HCT116 (cell line): ENCODE measurements at regions not wholly inside any gene's neighbourhood (a gene's known extent, or its start where the extent isn't known, plus 50 kb on each side); places are given as distances from the start of the nearest gene placed in this dataset.

Experiments used
- ATAC-seq: fragments of 200-7000 bp; cut with Tn5 transposase; 2 replicates; pipeline ENCODE4 v1.9.1; 2020; ENCODE audit warnings: mild to moderate bottlenecking, moderate library complexity
- BruUV-seq: library from RNA; stranded (reverse); fragments of 400-500 nt; replicated peaks from 2 replicates; lab custom pipeline; 2021; lab: Mats Ljungman, UMichigan
- CTCF ChIA-PET: fragments of 300-600 bp; sonication (Branson Sonifier 250); formaldehyde crosslinking; loops from one replicate; lab custom pipeline; 2021; ENCODE audit warnings: antibody characterized with exemption; lab: Charles Lee
- POLR2A ChIA-PET: fragments of 300-600, 350-600 bp; sonication (Branson Sonifier 250); formaldehyde crosslinking; loops from one replicate; lab custom pipeline; 2021; ENCODE audit warnings: antibody characterized with exemption; lab: Charles Lee
- RAD21 ChIA-PET, 2 experiments: fragments of 300-600 bp; sonication (Branson Sonifier 250); formaldehyde crosslinking; loops; one replicate each; lab custom pipeline; 2023; ENCODE audit warnings: low total read pairs in 2 of 2; ENCODE audit not compliant: uncharacterized antibody in 2 of 2, unreplicated experiment in 2 of 2, low non-redundant PET in 1 of 2; lab: Charles Lee
- DNase-seq: peaks from one replicate; pipeline ENCODE4 v3.0.0-alpha.2; 2010; ENCODE audit warnings: low read depth, low spot score
- H2AFZ ChIP-seq: fragments of 200-600 bp; shearing (Covaris generic), sonication (generic); 2 replicates; pipeline ENCODE4 v1.6.1; 2017; ENCODE audit warnings: low read depth, mixed run types, mixed read lengths, antibody characterized with exemption, low read length; ENCODE audit not compliant: poor library complexity, severe bottlenecking
- H3K27ac ChIP-seq: 2 replicates; pipeline ENCODE4 v1.5.1; 2012; ENCODE audit warnings: low read depth, low read length
- H3K27me3 ChIP-seq: fragments of 200-600 bp; sonication (generic); 2 replicates; pipeline ENCODE4 v1.6.1; 2016; ENCODE audit warnings: mixed run types, low read length, mixed read lengths; ENCODE audit not compliant: insufficient read depth
- H3K36me3 ChIP-seq, 2 experiments: fragments of 200-500 bp in 1 of 2; fragments of 200-600 bp in 1 of 2; sonication (Bioruptor generic) in 1 of 2; sonication (generic) in 1 of 2; 2 replicates each; pipeline versions ENCODE4 v1.5.1 to v1.6.1; 2014 to 2016; ENCODE audit warnings: low read length in 2 of 2, inconsistent platforms in 1 of 2, mixed read lengths in 1 of 2, mixed run types in 1 of 2; ENCODE audit not compliant: insufficient read depth in 2 of 2, control insufficient read depth in 1 of 2
- H3K4me1 ChIP-seq, 2 experiments: fragments of 200-600 bp in 1 of 2; sonication (generic) in 1 of 2; 2 replicates each; pipeline versions ENCODE4 v1.5.1 to v1.6.1; 2012 to 2017; ENCODE audit warnings: low read length in 2 of 2, inconsistent platforms in 1 of 2, mild to moderate bottlenecking in 1 of 2, mixed read lengths in 1 of 2, mixed run types in 1 of 2, moderate library complexity in 1 of 2; ENCODE audit not compliant: insufficient read depth in 2 of 2, control insufficient read depth in 1 of 2
- H3K4me2 ChIP-seq: fragments of 200-600 bp; sonication (generic); 2 replicates; pipeline ENCODE4 v1.6.1; 2017; ENCODE audit warnings: mixed run types, low read length, mixed read lengths
- H3K4me3 ChIP-seq, 2 experiments: fragments of 200-600 bp in 1 of 2; sonication (generic) in 1 of 2; replicated peaks in 1 of 2; 2 replicates each; pipeline ENCODE4 v1.5.1; 2011 to 2016; ENCODE audit warnings: low read length in 2 of 2, control low read depth in 1 of 2, low read depth in 1 of 2, mild to moderate bottlenecking in 1 of 2, mixed read lengths in 1 of 2, mixed run types in 1 of 2
- H3K79me2 ChIP-seq: fragments of 200-600 bp; sonication (generic); 2 replicates; pipeline ENCODE4 v1.6.1; 2017; ENCODE audit warnings: mild to moderate bottlenecking, mixed run types, low read length, moderate library complexity, mixed read lengths; ENCODE audit not compliant: insufficient read depth
- H3K9ac ChIP-seq: fragments of 200-600 bp; sonication (generic); 2 replicates; pipeline ENCODE4 v1.6.1; 2016; ENCODE audit warnings: low read length, mixed read lengths
- H3K9me2 ChIP-seq: fragments of 200-600 bp; sonication (generic), shearing (Covaris generic); 2 replicates; pipeline ENCODE4 v1.6.1; 2017; ENCODE audit warnings: mixed run types, mild to moderate bottlenecking, moderate library complexity; ENCODE audit not compliant: insufficient read depth
- H3K9me3 ChIP-seq, 2 experiments: fragments of 200-500 bp in 1 of 2; fragments of 200-600 bp in 1 of 2; sonication (Bioruptor generic) in 1 of 2; sonication (generic) in 1 of 2; 2 replicates each; pipeline ENCODE4 v1.6.1; 2014 to 2017; ENCODE audit warnings: low read length in 2 of 2, mixed read lengths in 2 of 2, inconsistent platforms in 1 of 2, low read depth in 1 of 2, mild to moderate bottlenecking in 1 of 2, mixed run types in 1 of 2, moderate library complexity in 1 of 2; ENCODE audit not compliant: control insufficient read depth in 1 of 2, insufficient read depth in 1 of 2
- H4K20me1 ChIP-seq: fragments of 200-600 bp; sonication (generic), shearing (Covaris generic); 2 replicates; pipeline ENCODE4 v1.6.1; 2017; ENCODE audit warnings: mixed run types, mild to moderate bottlenecking, moderate library complexity; ENCODE audit not compliant: insufficient read depth
- CBX3 ChIP-seq: IDR thresholded peaks from 2 replicates; pipeline ENCODE4 v1.6.1; 2012; ENCODE audit warnings: low read depth
- CEBPB ChIP-seq: IDR thresholded peaks from 2 replicates; pipeline ENCODE4 v1.6.1; 2012; ENCODE audit warnings: low read depth
- EGR1 ChIP-seq: IDR thresholded peaks from 2 replicates; pipeline ENCODE4 v1.6.1; 2012; ENCODE audit warnings: low read depth
- ELF1 ChIP-seq: IDR thresholded peaks from 2 replicates; pipeline ENCODE4 v1.6.1; 2012; ENCODE audit warnings: low read depth, borderline replicate concordance
- EZH2 ChIP-seq: fragments of 200-600 bp; sonication (generic); IDR thresholded peaks from 2 replicates; pipeline ENCODE4 v1.6.1; 2017; ENCODE audit warnings: antibody characterized with exemption, mixed run types
- FOSL1 ChIP-seq: IDR thresholded peaks from 2 replicates; pipeline ENCODE4 v1.6.1; 2012; ENCODE audit warnings: low read depth
- POLR2A ChIP-seq: IDR thresholded peaks from 2 replicates; pipeline ENCODE4 v1.7.0; 2011; ENCODE audit warnings: borderline replicate concordance; ENCODE audit not compliant: insufficient read depth, insufficient read length; ENCODE audit errors: extremely low read depth
- RAD21 ChIP-seq: IDR thresholded peaks from 2 replicates; pipeline ENCODE4 v1.6.1; 2012; ENCODE audit warnings: low read depth, mild to moderate bottlenecking
- SIN3A ChIP-seq: IDR thresholded peaks from 2 replicates; pipeline ENCODE4 v1.6.1; 2012; ENCODE audit warnings: low read depth
- SP1 ChIP-seq: IDR thresholded peaks from 2 replicates; pipeline ENCODE4 v1.6.1; 2012; ENCODE audit warnings: low read depth
- SRF ChIP-seq: IDR thresholded peaks from 2 replicates; pipeline ENCODE4 v1.6.1; 2012; ENCODE audit warnings: low read depth
- TCF7L2 ChIP-seq: IDR thresholded peaks from 2 replicates; pipeline ENCODE4 v1.7.0; 2011; ENCODE audit warnings: borderline replicate concordance, inconsistent platforms; ENCODE audit not compliant: insufficient read depth, insufficient read length; ENCODE audit errors: extremely low read depth
- ZFX ChIP-seq: fragments of 450-650 bp; IDR thresholded peaks from 2 replicates; pipeline ENCODE4 v1.6.1; 2017
- intact Hi-C: fragments of 100-400 bp; cut with micrococcal nuclease; formaldehyde crosslinking; loops from 2 replicates; pipeline ENCODE4 v1.10.0; 2022
- TF ChIP-seq, protein P1 (sequence below), 3 experiments: fragments of 200-600 bp in 1 of 3; sonication (generic) in 1 of 3; IDR thresholded peaks in 2 of 3; conservative IDR thresholded peaks in 1 of 3; 2 replicates each; pipeline ENCODE4 v1.5.1; 2012 to 2017; ENCODE audit warnings: low read depth in 2 of 3, low read length in 2 of 3, antibody characterized with exemption in 1 of 3, borderline replicate concordance in 1 of 3, control low read depth in 1 of 3, mild to moderate bottlenecking in 1 of 3, mixed read lengths in 1 of 3, mixed run types in 1 of 3, moderate library complexity in 1 of 3; ENCODE audit not compliant: insufficient read depth in 1 of 3
- TF ChIP-seq, protein P2 (sequence below): IDR thresholded peaks from 2 replicates; pipeline ENCODE4 v1.6.1; 2012
- TF ChIP-seq, protein P3 (sequence below): IDR thresholded peaks from 2 replicates; pipeline ENCODE4 v1.6.1; 2012
- TF ChIP-seq, protein P4 (sequence below): IDR thresholded peaks from 2 replicates; pipeline ENCODE4 v1.6.1; 2012; ENCODE audit warnings: low read depth

DNA sequence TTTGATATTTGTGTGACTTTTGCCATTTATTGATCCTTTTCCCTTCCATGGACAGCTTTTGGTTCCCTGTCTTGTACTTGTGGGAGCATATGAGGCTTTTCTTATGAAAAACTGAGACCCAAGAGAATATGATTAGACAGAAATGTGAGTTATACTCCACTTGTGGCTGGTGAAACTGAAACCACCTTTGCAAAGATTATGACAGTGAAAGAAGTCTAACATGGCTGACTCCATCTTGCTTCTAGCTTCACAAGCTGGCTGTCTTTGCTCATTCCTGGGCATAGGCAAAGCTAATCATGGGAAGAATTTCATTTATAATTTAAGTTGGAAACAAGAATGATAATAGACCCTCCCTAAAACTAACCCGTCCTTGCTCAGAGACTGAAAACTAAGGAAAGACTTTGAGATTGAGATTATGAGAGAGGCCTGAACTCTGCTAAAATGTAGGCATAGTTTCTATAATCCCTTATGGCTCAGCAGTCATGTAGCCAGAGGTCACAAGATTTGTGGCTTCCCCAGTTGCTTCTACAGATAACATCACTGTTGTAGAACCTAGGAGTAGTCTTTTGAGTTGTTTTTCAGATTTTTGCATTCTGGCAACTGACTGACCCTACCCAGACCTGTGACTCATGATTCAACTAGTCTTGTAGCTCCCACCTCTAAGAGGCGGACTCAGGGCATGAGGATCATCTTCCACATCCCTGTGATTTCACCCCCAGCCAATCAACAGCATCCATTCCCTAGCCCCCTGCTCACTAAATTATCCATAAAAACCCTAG is 50.9 kb upstream of the CD2AP start:
- H3K9ac ChIP-seq, result no peak overlapping the region
- ChIA-PET RAD21 (no interaction called here), CTCF (no interaction called here), POLR2A (interaction anchor here (0.9 kb wide), 1 partner anchor 12 kb away, joined by 3 read pairs; no protein-coding TSS in a partner anchor)
- TF ChIP-seq SIN3A (no peak), SRF (no peak), TCF7L2 (no peak), CBX3 (no peak), ZFX (no peak), CEBPB (no peak), FOSL1 (no peak), EZH2 (no peak), RAD21 (no peak), SP1 (no peak), EGR1 (no peak), POLR2A (no peak), ELF1 (no peak)
- TF ChIP-seq, protein P1, sequence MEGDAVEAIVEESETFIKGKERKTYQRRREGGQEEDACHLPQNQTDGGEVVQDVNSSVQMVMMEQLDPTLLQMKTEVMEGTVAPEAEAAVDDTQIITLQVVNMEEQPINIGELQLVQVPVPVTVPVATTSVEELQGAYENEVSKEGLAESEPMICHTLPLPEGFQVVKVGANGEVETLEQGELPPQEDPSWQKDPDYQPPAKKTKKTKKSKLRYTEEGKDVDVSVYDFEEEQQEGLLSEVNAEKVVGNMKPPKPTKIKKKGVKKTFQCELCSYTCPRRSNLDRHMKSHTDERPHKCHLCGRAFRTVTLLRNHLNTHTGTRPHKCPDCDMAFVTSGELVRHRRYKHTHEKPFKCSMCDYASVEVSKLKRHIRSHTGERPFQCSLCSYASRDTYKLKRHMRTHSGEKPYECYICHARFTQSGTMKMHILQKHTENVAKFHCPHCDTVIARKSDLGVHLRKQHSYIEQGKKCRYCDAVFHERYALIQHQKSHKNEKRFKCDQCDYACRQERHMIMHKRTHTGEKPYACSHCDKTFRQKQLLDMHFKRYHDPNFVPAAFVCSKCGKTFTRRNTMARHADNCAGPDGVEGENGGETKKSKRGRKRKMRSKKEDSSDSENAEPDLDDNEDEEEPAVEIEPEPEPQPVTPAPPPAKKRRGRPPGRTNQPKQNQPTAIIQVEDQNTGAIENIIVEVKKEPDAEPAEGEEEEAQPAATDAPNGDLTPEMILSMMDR (IDR thresholded peaks at IDR 0.05 in 2 of 3, conservative IDR thresholded peaks at IDR 0.05 in 1 of 3; ENCODE audit: borderline replicate concordance in 1 of 3, insufficient read depth in 1 of 3, low read depth in 2 of 3, low read length in 2 of 3), result no peak
- TF ChIP-seq, protein P2, sequence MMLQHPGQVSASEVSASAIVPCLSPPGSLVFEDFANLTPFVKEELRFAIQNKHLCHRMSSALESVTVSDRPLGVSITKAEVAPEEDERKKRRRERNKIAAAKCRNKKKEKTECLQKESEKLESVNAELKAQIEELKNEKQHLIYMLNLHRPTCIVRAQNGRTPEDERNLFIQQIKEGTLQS, result no peak
- TF ChIP-seq, protein P3, sequence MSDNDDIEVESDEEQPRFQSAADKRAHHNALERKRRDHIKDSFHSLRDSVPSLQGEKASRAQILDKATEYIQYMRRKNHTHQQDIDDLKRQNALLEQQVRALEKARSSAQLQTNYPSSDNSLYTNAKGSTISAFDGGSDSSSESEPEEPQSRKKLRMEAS, result no peak
- TF ChIP-seq, protein P4, sequence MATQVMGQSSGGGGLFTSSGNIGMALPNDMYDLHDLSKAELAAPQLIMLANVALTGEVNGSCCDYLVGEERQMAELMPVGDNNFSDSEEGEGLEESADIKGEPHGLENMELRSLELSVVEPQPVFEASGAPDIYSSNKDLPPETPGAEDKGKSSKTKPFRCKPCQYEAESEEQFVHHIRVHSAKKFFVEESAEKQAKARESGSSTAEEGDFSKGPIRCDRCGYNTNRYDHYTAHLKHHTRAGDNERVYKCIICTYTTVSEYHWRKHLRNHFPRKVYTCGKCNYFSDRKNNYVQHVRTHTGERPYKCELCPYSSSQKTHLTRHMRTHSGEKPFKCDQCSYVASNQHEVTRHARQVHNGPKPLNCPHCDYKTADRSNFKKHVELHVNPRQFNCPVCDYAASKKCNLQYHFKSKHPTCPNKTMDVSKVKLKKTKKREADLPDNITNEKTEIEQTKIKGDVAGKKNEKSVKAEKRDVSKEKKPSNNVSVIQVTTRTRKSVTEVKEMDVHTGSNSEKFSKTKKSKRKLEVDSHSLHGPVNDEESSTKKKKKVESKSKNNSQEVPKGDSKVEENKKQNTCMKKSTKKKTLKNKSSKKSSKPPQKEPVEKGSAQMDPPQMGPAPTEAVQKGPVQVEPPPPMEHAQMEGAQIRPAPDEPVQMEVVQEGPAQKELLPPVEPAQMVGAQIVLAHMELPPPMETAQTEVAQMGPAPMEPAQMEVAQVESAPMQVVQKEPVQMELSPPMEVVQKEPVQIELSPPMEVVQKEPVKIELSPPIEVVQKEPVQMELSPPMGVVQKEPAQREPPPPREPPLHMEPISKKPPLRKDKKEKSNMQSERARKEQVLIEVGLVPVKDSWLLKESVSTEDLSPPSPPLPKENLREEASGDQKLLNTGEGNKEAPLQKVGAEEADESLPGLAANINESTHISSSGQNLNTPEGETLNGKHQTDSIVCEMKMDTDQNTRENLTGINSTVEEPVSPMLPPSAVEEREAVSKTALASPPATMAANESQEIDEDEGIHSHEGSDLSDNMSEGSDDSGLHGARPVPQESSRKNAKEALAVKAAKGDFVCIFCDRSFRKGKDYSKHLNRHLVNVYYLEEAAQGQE, result no peak
- no peak overlapping the region for H2AFZ ChIP-seq
- no peaks in the 10 kb centered on the region for H3K36me3 ChIP-seq
- peaks cover 0 to 11% of the 10 kb centered on the region in 2 experiments; a peak in 1 of 4 replicates for H3K4me1 ChIP-seq
- H3K4me2 ChIP-seq, result no peak overlapping the region
- no peak for DNase-seq
- H3K9me2 ChIP-seq, result no peaks in the 10 kb centered on the region
- H4K20me1 ChIP-seq, result no peaks in the 10 kb centered on the region
- no peak overlapping the region for H3K4me3 ChIP-seq
- intact Hi-C loops, result no loop called here
- no peaks in the 10 kb centered on the region for H3K27me3 ChIP-seq
- no peaks in the 10 kb centered on the region for H3K79me2 ChIP-seq
- no peak overlapping the region for H3K27ac ChIP-seq
- BruUV-seq, result no TSS peak
- no peaks in the 10 kb centered on the region for H3K9me3 ChIP-seq
- no peak for ATAC-seq
